ENCODE measurements at regions not wholly inside any gene's neighbourhood (a gene's known extent, or its start where the extent isn't known, plus 50 kb on each side); places are given as distances from the start of the nearest gene placed in this dataset.

DNA sequence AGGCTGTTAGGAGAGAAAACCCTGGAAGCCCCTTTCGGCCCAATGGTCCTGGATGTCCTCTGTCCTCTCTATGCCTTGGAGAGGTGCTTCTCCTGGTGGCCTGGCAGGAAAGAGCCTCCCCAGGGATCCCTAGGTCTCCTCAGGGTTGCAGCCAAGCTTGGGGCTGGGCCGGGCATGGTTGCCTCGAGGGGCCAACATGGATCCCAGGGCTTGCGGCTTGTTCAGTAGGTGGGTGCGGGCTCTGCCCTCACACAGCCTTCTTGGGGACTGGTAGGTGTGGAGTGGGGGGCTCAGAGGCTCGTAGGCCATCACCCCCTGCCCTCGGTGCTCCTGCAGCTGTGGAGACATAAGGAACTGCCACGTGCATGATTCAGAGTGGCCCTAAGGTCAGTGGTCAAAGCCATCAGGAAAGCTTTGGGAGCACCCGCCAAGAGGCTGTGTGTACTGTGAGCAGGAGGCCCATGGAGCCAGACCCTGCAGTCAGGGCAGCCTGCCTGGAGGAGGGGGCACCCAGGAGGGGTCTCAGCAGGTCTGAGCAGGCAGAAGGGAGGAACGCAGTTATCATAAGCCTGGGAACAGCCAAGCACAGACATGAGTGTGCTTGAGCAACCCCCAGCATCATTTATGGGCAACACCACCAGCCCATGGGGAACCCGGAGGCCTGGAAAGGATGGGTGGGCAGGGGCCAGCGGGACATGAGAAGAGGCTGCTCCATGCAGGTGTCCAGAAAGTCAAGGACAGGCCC lies 231.0 kb downstream of the GLI2 start:
- H3K9me3 ChIP-seq, result no peaks in the 10 kb centered on the region
- H3K27me3 ChIP-seq, result no peaks in the 10 kb centered on the region
- no peak overlapping the region for H3K27ac ChIP-seq
- no peaks in the 10 kb centered on the region for H3K36me3 ChIP-seq
- no peak for DNase-seq
- no peaks in the 10 kb centered on the region for H3K4me1 ChIP-seq
- no peak for TF ChIP-seq CTCF (IDR thresholded peaks at IDR 0.05)
- no peak for TF ChIP-seq POLR2A (IDR thresholded peaks at IDR 0.05)
- no peak overlapping the region for H3K4me3 ChIP-seq

DNA sequence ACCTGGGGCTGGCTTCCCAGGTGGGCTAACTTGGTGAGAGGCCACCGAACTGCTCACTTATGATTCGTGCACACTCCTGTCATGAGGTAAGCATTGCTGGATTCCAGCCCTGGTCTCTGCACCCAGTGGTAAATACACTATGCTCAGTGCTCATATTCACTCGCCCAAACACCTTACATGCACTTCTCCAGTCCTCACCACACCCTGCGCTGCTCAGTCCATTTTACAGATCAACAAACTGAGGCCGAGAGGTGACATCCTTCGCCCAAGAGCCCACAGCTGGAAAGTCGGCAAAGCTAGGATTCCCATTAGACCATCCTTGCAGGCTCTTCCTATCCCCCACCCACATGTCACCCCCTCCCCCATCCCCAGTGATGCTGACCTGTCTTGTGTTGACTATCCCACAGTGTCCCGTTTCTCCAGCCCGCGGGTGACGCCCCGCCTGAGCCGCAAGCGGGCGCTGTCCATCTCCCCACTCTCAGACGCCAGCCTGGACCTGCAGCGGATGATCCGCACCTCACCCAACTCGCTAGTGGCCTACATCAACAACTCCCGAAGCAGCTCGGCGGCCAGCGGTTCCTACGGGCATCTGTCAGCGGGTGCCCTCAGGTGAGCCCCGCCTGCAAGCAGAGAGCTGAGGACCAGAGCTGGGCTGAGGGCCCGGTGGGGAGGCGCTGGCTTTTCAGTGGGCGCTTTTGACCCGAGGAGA lies 232.8 kb downstream of the GLI2 start:
- Histone ChIP-seq H3K36me3 (no peaks in the 10 kb centered on the region), H3K4me1 (no peaks in the 10 kb centered on the region), H3K9me3 (no peaks in the 10 kb centered on the region), H3K27ac (no peak overlapping the region), H3K4me3 (no peak overlapping the region), H3K27me3 (no peaks in the 10 kb centered on the region)
- TF ChIP-seq CTCF (IDR thresholded peaks at IDR 0.05), result no peak
- no peak for TF ChIP-seq POLR2A (IDR thresholded peaks at IDR 0.05)
- DNase-seq, result no peak

DNA sequence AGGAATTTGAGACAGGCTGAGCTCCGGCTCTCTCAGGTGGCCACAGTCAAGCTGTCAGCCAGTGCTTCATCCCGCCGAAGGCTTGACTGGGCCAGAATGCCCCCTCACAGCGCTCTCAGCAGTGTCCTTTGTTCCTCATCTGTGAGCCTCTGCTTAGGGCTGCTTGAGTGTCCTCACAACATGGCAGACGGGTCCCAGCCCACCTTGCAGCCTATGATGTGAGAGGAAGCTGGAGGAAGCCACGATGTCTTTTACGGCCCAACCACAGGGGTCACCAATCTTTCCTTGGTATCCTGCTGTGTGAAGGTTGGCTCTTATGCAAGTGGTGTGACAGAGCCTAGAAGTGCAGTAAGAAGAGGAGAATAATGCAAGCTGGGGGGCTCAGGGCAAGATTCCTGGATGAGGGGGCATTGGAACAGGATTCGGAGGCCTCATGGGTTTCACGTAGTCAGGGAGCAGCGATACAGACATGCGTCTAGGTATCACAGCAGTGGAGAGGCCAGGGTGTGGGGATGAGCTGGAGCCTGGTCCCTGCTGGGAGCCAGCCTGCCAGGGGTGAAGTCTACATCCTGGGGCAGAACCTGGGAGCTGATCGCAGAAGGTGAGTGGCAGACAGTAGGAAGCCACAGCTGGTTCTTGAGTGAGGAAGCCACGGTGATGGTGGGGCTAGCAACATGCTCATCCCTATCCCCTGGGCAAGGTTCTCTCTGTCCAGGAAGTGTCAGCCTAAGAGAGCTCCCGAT lies 234.1 kb downstream of the GLI2 start:
- no peak for TF ChIP-seq POLR2A (IDR thresholded peaks at IDR 0.05)
- TF ChIP-seq CTCF (IDR thresholded peaks at IDR 0.05), result no peak
- no peak for DNase-seq
- no peaks in the 10 kb centered on the region for H3K36me3 ChIP-seq
- no peaks in the 10 kb centered on the region for H3K9me3 ChIP-seq
- no peaks in the 10 kb centered on the region for H3K27me3 ChIP-seq
- H3K4me3 ChIP-seq, result no peak overlapping the region
- H3K4me1 ChIP-seq, result no peaks in the 10 kb centered on the region
- no peak overlapping the region for H3K27ac ChIP-seq

DNA sequence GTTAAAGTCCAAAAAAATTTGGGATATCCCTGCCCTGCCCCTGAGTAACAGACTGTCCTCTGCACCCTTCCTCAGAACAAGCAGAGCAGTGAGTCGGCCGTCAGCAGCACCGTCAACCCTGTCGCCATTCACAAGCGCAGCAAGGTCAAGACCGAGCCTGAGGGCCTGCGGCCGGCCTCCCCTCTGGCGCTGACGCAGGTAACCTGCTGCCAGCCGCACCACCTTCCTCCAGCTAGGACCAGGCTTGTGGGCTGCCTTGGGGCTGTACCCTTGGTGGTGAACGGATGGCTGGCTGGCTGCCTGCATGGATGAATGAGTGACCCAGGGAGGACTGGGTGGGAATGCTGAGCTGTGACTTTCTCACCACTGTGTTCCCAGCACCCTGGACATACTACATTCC lies 236.2 kb downstream of the GLI2 start:
- no peaks in the 10 kb centered on the region for H3K9me3 ChIP-seq
- no peak overlapping the region for H3K27ac ChIP-seq
- H3K4me1 ChIP-seq, result no peaks in the 10 kb centered on the region
- TF ChIP-seq POLR2A (IDR thresholded peaks at IDR 0.05) (no peak), CTCF (IDR thresholded peaks at IDR 0.05) (no peak)
- H3K36me3 ChIP-seq, result peaks cover 0 to 4% (median 0%) of the 10 kb centered on the region in 3 donors
- DNase-seq, result no peak
- H3K4me3 ChIP-seq, result no peak overlapping the region
- no peaks in the 10 kb centered on the region for H3K27me3 ChIP-seq

DNA sequence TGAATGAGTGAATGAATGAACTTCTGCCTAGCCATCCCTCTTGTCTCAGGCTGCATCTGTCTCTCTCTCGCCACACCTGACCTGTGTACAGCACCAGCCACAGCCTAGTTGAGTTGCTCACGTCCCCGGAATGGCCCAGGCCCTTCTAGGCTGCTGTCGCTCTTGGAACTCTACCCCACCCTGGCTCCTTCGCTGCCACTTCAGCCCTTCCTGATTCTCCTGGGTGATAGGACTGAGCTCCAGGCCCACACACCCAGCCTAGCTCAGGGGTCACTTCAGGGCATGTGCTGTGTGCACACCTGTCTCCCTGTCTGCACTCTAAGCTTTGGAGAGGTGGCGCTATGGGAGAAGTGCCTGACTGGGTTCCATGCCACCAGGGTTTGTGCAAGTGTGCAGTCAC lies 236.6 kb downstream of the GLI2 start:
- H3K9me3 ChIP-seq, result no peaks in the 10 kb centered on the region
- peaks cover 0 to 4% (median 0%) of the 10 kb centered on the region in 3 donors for H3K36me3 ChIP-seq
- H3K27me3 ChIP-seq, result no peaks in the 10 kb centered on the region
- H3K27ac ChIP-seq, result no peak overlapping the region
- no peaks in the 10 kb centered on the region for H3K4me1 ChIP-seq
- TF ChIP-seq POLR2A (IDR thresholded peaks at IDR 0.05) (no peak), CTCF (IDR thresholded peaks at IDR 0.05) (no peak)
- no peak for DNase-seq
- no peak overlapping the region for H3K4me3 ChIP-seq
